ENCODE measurements at regions not wholly inside any gene's neighbourhood (a gene's known extent, or its start where the extent isn't known, plus 50 kb on each side); places are given as distances from the start of the nearest gene placed in this dataset.
"Not testable (repeated sequence)": the region's sequence is repeated elsewhere in the genome, so short reads cannot be mapped to it uniquely, and the experiment has no call there.

DNA sequence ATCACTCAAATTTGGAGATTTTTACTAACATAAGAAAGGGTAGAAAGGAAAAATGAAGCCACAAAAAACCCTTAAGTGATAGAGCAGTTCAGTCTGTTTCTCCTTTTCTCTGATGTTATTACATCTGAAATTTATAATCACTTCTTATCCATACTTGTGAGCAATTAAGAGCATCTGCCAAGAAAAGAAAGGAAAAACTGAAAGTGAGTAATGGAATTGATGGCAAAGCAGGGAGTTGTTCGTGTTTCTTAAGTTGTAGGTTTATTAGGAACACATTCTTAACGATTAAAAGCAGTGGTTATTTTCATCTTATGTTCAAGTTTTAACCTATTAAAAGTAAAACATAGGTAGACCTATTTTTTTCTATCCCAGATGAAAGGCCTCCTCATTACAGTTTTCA is 277.7 kb downstream of the RND3 start:
- Histone ChIP-seq H3K4me1 (peaks cover 0 to 32% (median 0%) of the 10 kb centered on the region in 4 donors), H3K36me3 (no peaks in the 10 kb centered on the region), H3K4me3 (no peak overlapping the region), H3K27ac (no peak overlapping the region), H3K9me3 (no peaks in the 10 kb centered on the region), H3K27me3 (no peaks in the 10 kb centered on the region)
- DNase-seq, result no peak
- in situ Hi-C loops (cut with MboI; ENCODE audit: low pct_ligation_motif_present in 1 of 4, low pct_unique_long_range_greater_than_20kb in 1 of 4, low sequenced_read_pairs in 3 of 4), result no loop called here
- intact Hi-C loops (cut with DNase I; ENCODE audit: low total_unique reads), result no loop called here
- 58 to 71% methylated on average over 2 of the region's 2 CpGs for WGBS, 2 donors (ENCODE audit: low coverage in 1 of 2)
- TF ChIP-seq POLR2A (IDR thresholded peaks at IDR 0.05), result no peak
- TF ChIP-seq, protein P1, sequence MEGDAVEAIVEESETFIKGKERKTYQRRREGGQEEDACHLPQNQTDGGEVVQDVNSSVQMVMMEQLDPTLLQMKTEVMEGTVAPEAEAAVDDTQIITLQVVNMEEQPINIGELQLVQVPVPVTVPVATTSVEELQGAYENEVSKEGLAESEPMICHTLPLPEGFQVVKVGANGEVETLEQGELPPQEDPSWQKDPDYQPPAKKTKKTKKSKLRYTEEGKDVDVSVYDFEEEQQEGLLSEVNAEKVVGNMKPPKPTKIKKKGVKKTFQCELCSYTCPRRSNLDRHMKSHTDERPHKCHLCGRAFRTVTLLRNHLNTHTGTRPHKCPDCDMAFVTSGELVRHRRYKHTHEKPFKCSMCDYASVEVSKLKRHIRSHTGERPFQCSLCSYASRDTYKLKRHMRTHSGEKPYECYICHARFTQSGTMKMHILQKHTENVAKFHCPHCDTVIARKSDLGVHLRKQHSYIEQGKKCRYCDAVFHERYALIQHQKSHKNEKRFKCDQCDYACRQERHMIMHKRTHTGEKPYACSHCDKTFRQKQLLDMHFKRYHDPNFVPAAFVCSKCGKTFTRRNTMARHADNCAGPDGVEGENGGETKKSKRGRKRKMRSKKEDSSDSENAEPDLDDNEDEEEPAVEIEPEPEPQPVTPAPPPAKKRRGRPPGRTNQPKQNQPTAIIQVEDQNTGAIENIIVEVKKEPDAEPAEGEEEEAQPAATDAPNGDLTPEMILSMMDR (IDR thresholded peaks at IDR 0.05), result no peak
- TF ChIP-seq POLR2AphosphoS5 (IDR thresholded peaks at IDR 0.05), result no peak
- TF ChIP-seq EP300 (IDR thresholded peaks at IDR 0.05; ENCODE audit: low read depth), result no peak

DNA sequence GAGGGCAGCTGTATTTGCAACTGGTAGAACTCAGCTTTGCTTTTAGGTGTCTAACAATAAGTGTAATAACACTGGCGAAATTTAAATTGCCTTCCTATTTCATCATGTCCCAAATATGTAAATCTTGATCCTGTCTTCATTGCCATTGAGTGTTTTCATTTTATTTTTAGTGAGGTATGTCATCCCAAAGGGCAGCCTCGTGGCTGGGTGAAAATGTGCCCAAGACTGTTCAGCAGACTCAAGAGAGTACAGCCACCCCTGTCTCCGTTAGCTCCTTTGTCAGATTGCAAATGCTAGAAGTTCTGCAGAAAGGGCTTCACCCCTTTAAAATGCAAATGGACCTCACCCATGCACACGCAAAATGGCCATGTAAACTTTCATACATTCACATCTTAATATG is 278.8 kb downstream of the RND3 start:
- no peak for TF ChIP-seq EP300 (IDR thresholded peaks at IDR 0.05; ENCODE audit: low read depth)
- no peak for TF ChIP-seq POLR2A (IDR thresholded peaks at IDR 0.05)
- TF ChIP-seq, protein P1 (IDR thresholded peaks at IDR 0.05), result no peak
- TF ChIP-seq POLR2AphosphoS5 (IDR thresholded peaks at IDR 0.05), result no peak
- Histone ChIP-seq H3K4me3 (no peak overlapping the region), H3K4me1 (peaks cover 0 to 21% (median 0%) of the 10 kb centered on the region in 4 donors), H3K9me3 (no peaks in the 10 kb centered on the region), H3K27me3 (no peaks in the 10 kb centered on the region), H3K36me3 (no peaks in the 10 kb centered on the region), H3K27ac (no peak overlapping the region)
- in situ Hi-C loops (cut with MboI; ENCODE audit: low pct_ligation_motif_present in 1 of 4, low pct_unique_long_range_greater_than_20kb in 1 of 4, low sequenced_read_pairs in 3 of 4) (no loop called here), intact Hi-C loops (cut with DNase I; ENCODE audit: low total_unique reads) (no loop called here)
- no peak for DNase-seq
- WGBS, 2 donors (ENCODE audit: low coverage in 1 of 2), result 76 to 100% methylated on average over 2 to 4 of the region's 4 CpGs

- no peaks in the 10 kb centered on the region for H3K36me3 ChIP-seq
- no peaks in the 10 kb centered on the region for H3K9me3 ChIP-seq
- intact Hi-C loops (cut with DNase I; ENCODE audit: low total_unique reads) (no loop called here), in situ Hi-C loops (cut with MboI; ENCODE audit: low pct_ligation_motif_present in 1 of 4, low pct_unique_long_range_greater_than_20kb in 1 of 4, low sequenced_read_pairs in 3 of 4) (no loop called here)
- no peak overlapping the region for H3K4me3 ChIP-seq
- H3K4me1 ChIP-seq, result peaks cover 0 to 17% (median 0%) of the 10 kb centered on the region in 4 donors
- no peak for DNase-seq
- TF ChIP-seq, protein P1 (IDR thresholded peaks at IDR 0.05), result no peak
- no peak for TF ChIP-seq POLR2A (IDR thresholded peaks at IDR 0.05)
- no peak for TF ChIP-seq POLR2AphosphoS5 (IDR thresholded peaks at IDR 0.05)
- no peak for TF ChIP-seq EP300 (IDR thresholded peaks at IDR 0.05; ENCODE audit: low read depth)
- 39 to 42% methylated on average over 2 to 3 of the region's 3 CpGs for WGBS, 2 donors (ENCODE audit: low coverage in 1 of 2)
- H3K27me3 ChIP-seq, result no peaks in the 10 kb centered on the region
- no peak overlapping the region for H3K27ac ChIP-seq
Measured at GRCh38 chr2:150207979-150208378, 279.5 kb downstream of the RND3 start.

DNA sequence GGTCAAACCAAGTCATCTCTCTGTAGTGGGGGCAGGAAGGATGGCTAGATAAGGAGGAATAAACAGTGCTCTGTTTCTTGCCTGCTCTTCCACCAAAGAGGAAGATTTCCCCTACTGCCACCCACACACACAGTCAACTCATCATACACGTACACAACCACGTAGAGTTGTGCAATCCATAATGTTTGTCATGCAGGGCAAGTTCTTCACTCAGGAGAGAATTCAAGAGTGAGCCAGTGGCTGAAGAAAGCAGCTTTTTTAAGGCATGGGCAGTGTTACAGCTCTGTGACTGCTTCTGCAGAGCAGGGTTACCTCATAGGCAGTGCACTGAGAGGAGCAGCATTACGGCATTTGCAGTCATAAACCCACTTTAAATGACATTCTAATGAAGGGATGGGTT is 283.0 kb downstream of the RND3 start:
- Histone ChIP-seq H3K4me1 (peaks cover 0 to 8% (median 0%) of the 10 kb centered on the region in 4 donors), H3K36me3 (no peaks in the 10 kb centered on the region), H3K27me3 (no peaks in the 10 kb centered on the region), H3K27ac (no peak overlapping the region), H3K4me3 (no peak overlapping the region), H3K9me3 (no peaks in the 10 kb centered on the region)
- WGBS, 2 donors (ENCODE audit: low coverage in 1 of 2), result 61 to 83% methylated on average over 1 to 3 of the region's 3 CpGs
- intact Hi-C loops (cut with DNase I; ENCODE audit: low total_unique reads), result no loop called here
- TF ChIP-seq POLR2AphosphoS5 (IDR thresholded peaks at IDR 0.05) (no peak), EP300 (IDR thresholded peaks at IDR 0.05; ENCODE audit: low read depth) (no peak), POLR2A (IDR thresholded peaks at IDR 0.05) (no peak)
- TF ChIP-seq, protein P1 (IDR thresholded peaks at IDR 0.05), result no peak
- DNase-seq, result no peak
- in situ Hi-C loops (cut with MboI; ENCODE audit: low pct_ligation_motif_present in 1 of 4, low pct_unique_long_range_greater_than_20kb in 1 of 4, low sequenced_read_pairs in 3 of 4), result no loop called here

GRCh38 chr2:150194816-150195215 is 292.7 kb downstream of the RND3 start:
- in situ Hi-C loops (cut with MboI; ENCODE audit: low pct_ligation_motif_present in 1 of 4, low pct_unique_long_range_greater_than_20kb in 1 of 4, low sequenced_read_pairs in 3 of 4), result loop anchor here in 2 of 4 donors (25.0 kb wide), 2 partner anchors 292 to 417 kb away; partner anchors contain the start of gene RND3 (in 2 of the 2)
- H3K4me3 ChIP-seq; H3K4me1 ChIP-seq; H3K27me3 ChIP-seq; H3K36me3 ChIP-seq; intact Hi-C loops (cut with DNase I; ENCODE audit: low total_unique reads); DNase-seq; H3K9me3 ChIP-seq; H3K27ac ChIP-seq: not testable (repeated sequence)
- WGBS, 2 donors (ENCODE audit: low coverage in 1 of 2), result 50 to 62% methylated on average over 1 of the region's 1 CpG
